ENCODE measurements at regions not wholly inside any gene's neighbourhood (a gene's known extent, or its start where the extent isn't known, plus 50 kb on each side); places are given as distances from the start of the nearest gene placed in this dataset.
A peak's percentile ranks its signal among the peaks of the same experiment; 100 is the strongest.

- Histone ChIP-seq H3K9me3 (peaks cover 6% of the 10 kb centered on the region), H3K4me3 (no peak overlapping the region), H3K4me1 (ENCODE audit: low read depth) (no peaks in the 10 kb centered on the region), H3K36me3 (ENCODE audit: low read depth) (no peaks in the 10 kb centered on the region)
- DNase-seq = no peak
- no peak for TF ChIP-seq CTCF (IDR thresholded peaks at IDR 0.05)
- no peak for ATAC-seq
- intact Hi-C loops (cut with DNase I, micrococcal nuclease) = no loop called here
These were observed 263.3 kb upstream of the TCERG1L start for GRCh38 chr10:131574707-131575430.

- H3K4me3 ChIP-seq = no peak overlapping the region
- intact Hi-C loops (cut with DNase I, micrococcal nuclease) = no loop called here
- DNase-seq (no peak), ATAC-seq (no peak)
- H3K4me1 ChIP-seq (ENCODE audit: low read depth) = no peaks in the 10 kb centered on the region
- H3K9me3 ChIP-seq = peaks cover 6% of the 10 kb centered on the region
- no peak for TF ChIP-seq CTCF (IDR thresholded peaks at IDR 0.05)
- H3K36me3 ChIP-seq (ENCODE audit: low read depth) = no peaks in the 10 kb centered on the region
These were observed 264.4 kb upstream of the TCERG1L start for GRCh38 chr10:131575877-131576276.

GRCh38 chr10:131576341-131577177 lies 265.0 kb upstream of the TCERG1L start:
- Histone ChIP-seq H3K9me3 (peaks cover 6% of the 10 kb centered on the region), H3K4me3 (no peak overlapping the region), H3K4me1 (ENCODE audit: low read depth) (no peaks in the 10 kb centered on the region), H3K36me3 (ENCODE audit: low read depth) (no peaks in the 10 kb centered on the region)
- intact Hi-C loops (cut with DNase I, micrococcal nuclease) = no loop called here
- TF ChIP-seq CTCF (IDR thresholded peaks at IDR 0.05) = no peak
- ATAC-seq (no peak), DNase-seq (peak in 1 of 3 donors; percentile 32)

GRCh38 chr10:131577178-131577555 lies 265.6 kb upstream of the TCERG1L start:
- no peak for DNase-seq
- peaks cover 6% of the 10 kb centered on the region for H3K9me3 ChIP-seq
- intact Hi-C loops (cut with DNase I, micrococcal nuclease) = no loop called here
- ATAC-seq = no peak
- no peaks in the 10 kb centered on the region for H3K36me3 ChIP-seq (ENCODE audit: low read depth)
- H3K4me1 ChIP-seq (ENCODE audit: low read depth) = no peaks in the 10 kb centered on the region
- no peak overlapping the region for H3K4me3 ChIP-seq
- no peak for TF ChIP-seq CTCF (IDR thresholded peaks at IDR 0.05)

GRCh38 chr10:131577786-131578471 lies 266.4 kb upstream of the TCERG1L start:
- H3K4me3 ChIP-seq = no peak overlapping the region
- no peaks in the 10 kb centered on the region for H3K4me1 ChIP-seq (ENCODE audit: low read depth)
- no peaks in the 10 kb centered on the region for H3K36me3 ChIP-seq (ENCODE audit: low read depth)
- peaks cover 6% of the 10 kb centered on the region for H3K9me3 ChIP-seq
- intact Hi-C loops (cut with DNase I, micrococcal nuclease) = no loop called here
- TF ChIP-seq CTCF (IDR thresholded peaks at IDR 0.05) = no peak
- ATAC-seq = no peak
- peak in 1 of 3 donors; percentile 37 for DNase-seq

Measured in mucosa of descending colon (tissue), 3 donors.